GM12874 (cell line): ENCODE measurements at regions not wholly inside any gene's neighbourhood (a gene's known extent, or its start where the extent isn't known, plus 50 kb on each side); places are given as distances from the start of the nearest gene placed in this dataset.

Experiments used
- CTCF ChIP-seq: IDR thresholded peaks from 2 replicates; pipeline ENCODE4 v1.5.1; 2011; ENCODE audit warnings: low read depth, mild to moderate bottlenecking, control low read depth, low read length, moderate library complexity; ENCODE audit not compliant: insufficient read depth

- TF ChIP-seq CTCF = no peak
Measured at GRCh38 chr19:30254789-30255188, 117.4 kb upstream of the ZNF536 start.

- no peak for TF ChIP-seq CTCF
Measured at GRCh38 chr19:30255791-30256495, 116.2 kb upstream of the ZNF536 start.

- TF ChIP-seq CTCF = no peak
Measured at GRCh38 chr19:30256496-30256850, 115.7 kb upstream of the ZNF536 start.

GRCh38 chr19:30263830-30264381 lies 108.3 kb upstream of the ZNF536 start:
- TF ChIP-seq CTCF = no peak

GRCh38 chr19:30266687-30267086 lies 105.5 kb upstream of the ZNF536 start:
- TF ChIP-seq CTCF = no peak

- TF ChIP-seq CTCF = no peak
Measured at GRCh38 chr19:30267332-30267731, 104.9 kb upstream of the ZNF536 start.

GRCh38 chr19:30268601-30269000 lies 103.6 kb upstream of the ZNF536 start:
- TF ChIP-seq CTCF = no peak

GRCh38 chr19:30269638-30270037 lies 102.5 kb upstream of the ZNF536 start:
- no peak for TF ChIP-seq CTCF
